SK-N-MC (cell line): ENCODE measurements at regions not wholly inside any gene's neighbourhood (a gene's known extent, or its start where the extent isn't known, plus 50 kb on each side); places are given as distances from the start of the nearest gene placed in this dataset.
"Not testable (repeated sequence)": the region's sequence is repeated elsewhere in the genome, so short reads cannot be mapped to it uniquely, and the experiment has no call there.

ENCODE experiments used
- DNase-seq: peaks from one replicate; pipeline ENCODE4 v3.0.0-alpha.2; 2011; ENCODE audit warnings: low read depth, low spot score
- H3K27ac ChIP-seq: fragments of 200-600 bp; sonication (generic); 2 replicates; pipeline ENCODE4 v1.5.1; 2016; ENCODE audit warnings: mixed run types
- H3K36me3 ChIP-seq: fragments of 200-600 bp; sonication (generic); 2 replicates; pipeline ENCODE4 v1.6.1; 2017; ENCODE audit warnings: antibody characterized with exemption, low read length, mixed read lengths; ENCODE audit not compliant: insufficient read depth
- H3K4me3 ChIP-seq: fragments of 200-600 bp; sonication (generic); 2 replicates; pipeline ENCODE4 v1.5.1; 2016
- H3K9ac ChIP-seq: fragments of 200-600 bp; sonication (generic); 2 replicates; pipeline ENCODE4 v1.8.0; 2017; ENCODE audit warnings: mixed run types, mixed read lengths; ENCODE audit not compliant: insufficient read length
- H3K9me3 ChIP-seq: fragments of 200-600 bp; sonication (generic); 2 replicates; pipeline ENCODE4 v1.6.1; 2017; ENCODE audit warnings: low read depth, mild to moderate bottlenecking, antibody characterized with exemption, low read length, moderate library complexity, mixed read lengths
- EZH2 ChIP-seq: fragments of 200-600 bp; sonication (generic); IDR thresholded peaks from one replicate; pipeline ENCODE4 v1.6.1; 2017; ENCODE audit warnings: antibody characterized with exemption
- FOXP2 ChIP-seq: optimal IDR thresholded peaks from 2 replicates; pipeline ENCODE3; 2011; ENCODE audit warnings: mild to moderate bottlenecking, moderate library complexity; ENCODE audit not compliant: insufficient read depth; ENCODE audit errors: extremely low read length, control extremely low read depth
- POLR2AphosphoS5 ChIP-seq: IDR thresholded peaks from 2 replicates; pipeline ENCODE4 v1.6.1; 2012; ENCODE audit warnings: mild to moderate bottlenecking, low read depth, low read length, borderline replicate concordance

- TF ChIP-seq FOXP2 (no peak), EZH2 (no peak), POLR2AphosphoS5 (no peak)
- Histone ChIP-seq H3K9me3 (no peaks in the 10 kb centered on the region), H3K9ac (no peak overlapping the region), H3K36me3 (no peaks in the 10 kb centered on the region; the same call in 1 of the 2 replicates), H3K4me3 (no peak overlapping the region), H3K27ac (no peak overlapping the region)
- no peak for DNase-seq
Measured at GRCh38 chr3:124648551-124648950, 81.7 kb upstream of the UMPS start.

- H3K9me3 ChIP-seq, result no peaks in the 10 kb centered on the region
- no peak overlapping the region for H3K27ac ChIP-seq
- no peak for DNase-seq
- no peak for TF ChIP-seq FOXP2
- TF ChIP-seq POLR2AphosphoS5, result no peak
- TF ChIP-seq EZH2, result no peak
- H3K9ac ChIP-seq, result no peak overlapping the region
- H3K36me3 ChIP-seq, result no peaks in the 10 kb centered on the region; the same call in 1 of the 2 replicates
- H3K4me3 ChIP-seq, result no peak overlapping the region
Measured at GRCh38 chr3:124650798-124651197, 79.5 kb upstream of the UMPS start.

- H3K9ac ChIP-seq, H3K4me3 ChIP-seq, H3K27ac ChIP-seq, H3K36me3 ChIP-seq, H3K9me3 ChIP-seq, DNase-seq: not testable (repeated sequence)
Measured at GRCh38 chr3:124651416-124651815, 78.8 kb upstream of the UMPS start.

- Histone ChIP-seq H3K4me3 (no peak overlapping the region), H3K9ac (no peak overlapping the region), H3K36me3 (no peaks in the 10 kb centered on the region; the same call in 1 of the 2 replicates), H3K27ac (no peak overlapping the region), H3K9me3 (no peaks in the 10 kb centered on the region)
- no peak for DNase-seq
- TF ChIP-seq FOXP2, result no peak
Measured at GRCh38 chr3:124652009-124652408, 78.2 kb upstream of the UMPS start.

GRCh38 chr3:124653071-124653796, 77.0 kb upstream of the UMPS start:
- no peaks in the 10 kb centered on the region for H3K9me3 ChIP-seq
- H3K27ac ChIP-seq, result no peak overlapping the region
- H3K4me3 ChIP-seq, result no peak overlapping the region
- no peak overlapping the region for H3K9ac ChIP-seq
- H3K36me3 ChIP-seq, result peaks cover 3% of the 10 kb centered on the region; the same call in 1 of the 2 replicates
- no peak for DNase-seq
- no peak for TF ChIP-seq FOXP2
- no peak for TF ChIP-seq EZH2
- TF ChIP-seq POLR2AphosphoS5, result no peak

- DNase-seq, result no peak
- H3K4me3 ChIP-seq, result no peak overlapping the region
- H3K36me3 ChIP-seq, result peaks cover 4% of the 10 kb centered on the region; the same call in 1 of the 2 replicates
- no peaks in the 10 kb centered on the region for H3K9me3 ChIP-seq
- no peak overlapping the region for H3K9ac ChIP-seq
- TF ChIP-seq EZH2 (no peak), POLR2AphosphoS5 (no peak), FOXP2 (no peak)
- no peak overlapping the region for H3K27ac ChIP-seq
Measured at GRCh38 chr3:124653797-124654469, 76.3 kb upstream of the UMPS start.

- TF ChIP-seq EZH2, result no peak
- no peak for TF ChIP-seq POLR2AphosphoS5
- TF ChIP-seq FOXP2, result no peak
- peaks cover 6% of the 10 kb centered on the region; the same call in 1 of the 2 replicates for H3K36me3 ChIP-seq
- H3K9me3 ChIP-seq, result no peaks in the 10 kb centered on the region
- no peak for DNase-seq
- no peak overlapping the region for H3K4me3 ChIP-seq
- H3K9ac ChIP-seq, result no peak overlapping the region
- no peak overlapping the region for H3K27ac ChIP-seq
Measured at GRCh38 chr3:124654470-124654845, 75.8 kb upstream of the UMPS start.

GRCh38 chr3:124656531-124656930, 73.7 kb upstream of the UMPS start:
- Histone ChIP-seq H3K27ac (no peak overlapping the region), H3K9ac (no peak overlapping the region), H3K9me3 (no peaks in the 10 kb centered on the region), H3K4me3 (no peak overlapping the region), H3K36me3 (peaks cover 11% of the 10 kb centered on the region; the same call in 1 of the 2 replicates)
- no peak for DNase-seq
- TF ChIP-seq POLR2AphosphoS5 (no peak), FOXP2 (no peak), EZH2 (no peak)
